GM12865 (cell line): ENCODE measurements at regions not wholly inside any gene's neighbourhood (a gene's known extent, or its start where the extent isn't known, plus 50 kb on each side); places are given as distances from the start of the nearest gene placed in this dataset.

ENCODE experiments used
- DNase-seq: peaks from one replicate; pipeline ENCODE4 v3.0.0; 2010; ENCODE audit warnings: low read depth
- H3K4me3 ChIP-seq: 2 replicates; pipeline ENCODE4 v1.5.1; 2011; ENCODE audit warnings: mild to moderate bottlenecking, low read depth, low read length, control low read depth
- CTCF ChIP-seq: IDR thresholded peaks from 2 replicates; pipeline ENCODE4 v1.5.1; 2011; ENCODE audit warnings: low read length, control low read depth, low read depth, inconsistent platforms; ENCODE audit not compliant: insufficient read depth; ENCODE audit errors: missing control alignments

- no peak overlapping the region for H3K4me3 ChIP-seq
- DNase-seq: no peak
- TF ChIP-seq CTCF: no peak
These were observed 564.6 kb upstream of the FAT3 start for GRCh38 chr11:91660036-91660435.

GRCh38 chr11:91654686-91655085, 569.9 kb upstream of the FAT3 start:
- H3K4me3 ChIP-seq: no peak overlapping the region
- DNase-seq: no peak
- TF ChIP-seq CTCF: no peak

- H3K4me3 ChIP-seq: no peak overlapping the region
- DNase-seq: no peak
- TF ChIP-seq CTCF: no peak
These were observed 571.4 kb upstream of the FAT3 start for GRCh38 chr11:91653079-91653754.

GRCh38 chr11:91650802-91651201, 573.8 kb upstream of the FAT3 start:
- DNase-seq: no peak
- H3K4me3 ChIP-seq: no peak overlapping the region
- TF ChIP-seq CTCF: no peak

GRCh38 chr11:91641153-91641552, 583.5 kb upstream of the FAT3 start:
- no peak for TF ChIP-seq CTCF
- H3K4me3 ChIP-seq: no peak overlapping the region
- DNase-seq: peak; percentile 61

GRCh38 chr11:91639359-91639758, 585.3 kb upstream of the FAT3 start:
- DNase-seq: peak; percentile 14
- TF ChIP-seq CTCF: no peak
- no peak overlapping the region for H3K4me3 ChIP-seq
